ENCODE measurements at regions not wholly inside any gene's neighbourhood (a gene's known extent, or its start where the extent isn't known, plus 50 kb on each side); places are given as distances from the start of the nearest gene placed in this dataset.

- no peak for DNase-seq (ENCODE audit: low read depth)
- no peak for TF ChIP-seq CTCF (conservative IDR thresholded peaks at IDR 0.05; ENCODE audit: control insufficient read depth, insufficient read depth, low read depth, low read length)
- no peak overlapping the region for H3K4me3 ChIP-seq (ENCODE audit: control insufficient read depth, low read depth, low read length)
Observed at GRCh38 chr10:88211230-88211629, 347.8 kb downstream of the PTEN start.

GRCh38 chr10:88212069-88212468 is 348.6 kb downstream of the PTEN start:
- no peak for TF ChIP-seq CTCF (conservative IDR thresholded peaks at IDR 0.05; ENCODE audit: control insufficient read depth, insufficient read depth, low read depth, low read length)
- no peak overlapping the region for H3K4me3 ChIP-seq (ENCODE audit: control insufficient read depth, low read depth, low read length)
- no peak for DNase-seq (ENCODE audit: low read depth)

- no peak for DNase-seq (ENCODE audit: low read depth)
- TF ChIP-seq CTCF (conservative IDR thresholded peaks at IDR 0.05; ENCODE audit: control insufficient read depth, insufficient read depth, low read depth, low read length): no peak
Observed at GRCh38 chr10:88213065-88213605, 349.7 kb downstream of the PTEN start.

GRCh38 chr10:88216976-88217375 is 353.6 kb downstream of the PTEN start:
- H3K4me3 ChIP-seq (ENCODE audit: control insufficient read depth, low read depth, low read length): no peak overlapping the region
- no peak for TF ChIP-seq CTCF (conservative IDR thresholded peaks at IDR 0.05; ENCODE audit: control insufficient read depth, insufficient read depth, low read depth, low read length)
- no peak for DNase-seq (ENCODE audit: low read depth)

More at GRCh38 chr10:88213065-88213605, 349.7 kb downstream of the PTEN start:
- no peak overlapping the region for H3K4me3 ChIP-seq (ENCODE audit: control insufficient read depth, low read depth, low read length)

GRCh38 chr10:88218362-88218761 is 354.9 kb downstream of the PTEN start:
- no peak overlapping the region for H3K4me3 ChIP-seq (ENCODE audit: control insufficient read depth, low read depth, low read length)
- no peak for DNase-seq (ENCODE audit: low read depth)
- no peak for TF ChIP-seq CTCF (conservative IDR thresholded peaks at IDR 0.05; ENCODE audit: control insufficient read depth, insufficient read depth, low read depth, low read length)

GRCh38 chr10:88219753-88220152 is 356.3 kb downstream of the PTEN start:
- no peak overlapping the region for H3K4me3 ChIP-seq (ENCODE audit: control insufficient read depth, low read depth, low read length)
- TF ChIP-seq CTCF (conservative IDR thresholded peaks at IDR 0.05; ENCODE audit: control insufficient read depth, insufficient read depth, low read depth, low read length): no peak
- DNase-seq (ENCODE audit: low read depth): no peak
